Colon (tissue), 2 donors: ENCODE measurements at regions not wholly inside any gene's neighbourhood (a gene's known extent, or its start where the extent isn't known, plus 50 kb on each side); places are given as distances from the start of the nearest gene placed in this dataset.
"Not testable (repeated sequence)": the region's sequence is repeated elsewhere in the genome, so short reads cannot be mapped to it uniquely, and the experiment has no call there.

Experiments
- FAIRE-seq: peaks from 2 replicates; lab custom pipeline; 2012; peaks lifted over from hg19 to GRCh38; lab: Jason Lieb, UNC
- donor health status: control.
- donor health status: control.

DNA sequence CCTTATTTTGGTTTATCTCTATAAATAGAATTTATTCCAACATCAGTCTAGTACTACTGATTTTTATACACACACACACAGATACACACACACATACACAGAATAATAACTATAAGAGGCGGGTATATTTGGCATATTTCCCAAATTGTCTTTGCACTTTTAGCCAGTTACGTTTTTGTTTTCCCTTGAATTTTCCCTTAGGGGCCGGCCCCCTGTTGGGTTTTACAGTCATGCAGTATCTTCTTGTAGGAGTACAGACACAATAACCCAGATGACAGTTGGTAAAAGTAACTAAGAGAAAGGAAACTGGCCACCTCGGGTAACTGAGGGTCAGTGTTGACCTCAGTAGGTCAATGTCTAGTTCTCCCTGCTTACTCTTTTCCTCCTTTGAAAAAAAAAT is 50.9 kb downstream of the DISP1 start:
- FAIRE-seq, result no peak

GRCh38 chr1:222867316-222867715 is 52.5 kb downstream of the DISP1 start:
- no peak for FAIRE-seq

DNA sequence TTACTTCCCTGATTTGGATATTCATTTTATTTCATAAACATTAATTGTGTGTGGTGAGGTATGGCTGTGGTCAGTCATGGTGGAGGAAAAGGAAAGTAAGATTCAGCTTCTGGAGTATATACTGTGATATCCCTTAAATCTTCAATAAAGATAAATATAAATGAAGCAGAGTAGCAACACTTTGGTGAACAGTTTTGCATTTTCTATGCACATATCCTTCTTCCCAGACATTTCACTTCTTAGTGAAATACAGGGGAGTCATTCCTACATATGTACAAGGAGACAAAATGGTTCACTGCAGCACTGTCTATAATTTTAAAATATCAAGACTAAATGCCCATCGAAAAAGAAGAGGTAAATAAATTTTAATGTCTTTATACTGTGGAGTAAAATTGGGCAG is 61.3 kb downstream of the DISP1 start:
- FAIRE-seq, result no peak

GRCh38 chr1:222877854-222878253 is 63.0 kb downstream of the DISP1 start:
- FAIRE-seq, result no peak

- no peak for FAIRE-seq
These were observed 65.7 kb downstream of the DISP1 start for GRCh38 chr1:222880587-222880986.

- FAIRE-seq, result no peak
These were observed 71.5 kb downstream of the DISP1 start for GRCh38 chr1:222886194-222886854.

- FAIRE-seq, result no peak
These were observed 72.1 kb downstream of the DISP1 start for GRCh38 chr1:222886878-222887351.

DNA sequence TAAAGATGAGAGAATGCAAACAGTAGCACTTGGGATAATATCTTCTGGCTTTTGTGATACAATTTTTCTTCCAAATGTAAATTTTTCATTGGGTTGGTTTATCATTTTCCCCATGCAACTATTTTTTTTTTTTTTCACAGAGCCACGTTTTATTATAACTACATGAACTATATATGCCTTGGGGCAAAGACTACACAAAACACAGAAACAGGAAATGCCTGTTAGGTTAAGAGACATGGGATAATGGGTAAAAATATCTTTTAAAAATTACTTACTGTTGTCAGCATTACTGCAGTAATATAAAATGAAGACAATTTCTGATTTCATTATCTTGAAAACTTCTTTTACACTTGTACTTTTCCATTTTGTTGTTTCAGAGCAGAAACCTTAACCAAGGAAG is 74.6 kb downstream of the DISP1 start:
- no peak for FAIRE-seq

DNA sequence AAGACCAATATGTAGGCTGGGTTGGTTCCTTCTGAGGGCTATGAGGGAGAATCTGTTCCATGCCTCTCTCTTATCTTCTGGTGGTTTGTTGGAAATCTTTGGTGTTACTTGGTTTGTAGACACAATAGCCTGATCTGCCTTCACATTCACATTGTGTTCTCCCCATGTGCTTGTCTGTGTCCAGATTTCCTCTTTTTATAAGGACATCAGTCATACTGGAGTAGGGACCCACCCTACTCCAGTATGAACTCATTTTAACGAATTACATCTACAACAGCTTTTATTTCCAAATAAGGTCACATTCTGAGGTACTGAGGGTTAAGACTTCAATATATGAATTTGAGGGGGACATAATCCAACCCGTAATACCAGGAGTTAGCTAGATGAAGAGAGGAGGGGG is 75.9 kb downstream of the DISP1 start:
- no peak for FAIRE-seq

- FAIRE-seq, result no peak
These were observed 76.7 kb downstream of the DISP1 start for GRCh38 chr1:222891578-222891977.

DNA sequence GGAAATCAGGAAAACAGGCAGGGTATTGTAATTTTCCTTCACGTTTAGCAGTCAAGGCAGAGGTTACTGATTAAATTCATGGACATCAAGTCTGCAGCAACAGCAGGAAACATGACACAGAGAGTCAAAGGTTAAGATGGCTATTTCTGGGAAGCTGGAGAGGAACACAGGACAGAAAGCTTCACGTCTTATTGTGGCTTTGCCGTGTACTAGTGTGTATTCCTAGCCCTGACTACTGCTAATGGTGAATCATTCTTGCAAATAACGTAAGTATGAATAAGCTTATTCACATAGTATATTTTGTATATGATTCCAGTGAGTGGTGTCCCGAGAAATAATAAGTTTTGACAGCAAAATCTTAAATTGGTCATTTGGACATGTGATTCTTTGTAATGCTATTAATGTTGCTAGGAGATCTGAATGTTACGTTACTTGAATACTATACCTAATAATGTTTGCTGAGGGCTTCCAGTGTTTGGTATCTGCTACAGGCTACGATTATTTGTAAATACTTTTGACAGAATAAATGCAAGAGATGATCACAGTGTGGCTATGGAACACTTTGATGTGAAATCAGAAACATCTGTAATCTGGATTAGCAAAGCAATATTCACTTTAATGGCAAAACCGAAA is 77.4 kb downstream of the DISP1 start:
- no peak for FAIRE-seq

DNA sequence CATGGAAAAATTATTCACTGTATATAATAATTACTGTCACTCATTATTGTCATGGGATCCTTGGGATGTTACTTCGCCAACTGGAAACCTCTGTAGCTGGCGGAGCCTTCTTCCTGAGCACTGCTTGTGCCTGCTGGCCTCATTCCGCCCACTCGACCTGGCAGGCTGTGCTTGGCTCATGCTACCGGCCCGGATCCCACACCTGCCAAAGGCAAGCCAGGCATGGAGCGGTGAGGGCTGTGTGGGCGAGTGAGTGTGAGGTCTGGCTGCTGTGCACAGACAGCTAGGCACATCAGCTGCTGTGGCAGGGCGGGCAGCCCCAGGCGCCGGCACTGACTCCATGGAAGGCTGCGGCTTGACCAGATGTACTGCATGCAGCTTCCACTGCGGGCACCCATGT is 78.4 kb downstream of the DISP1 start:
- no peak for FAIRE-seq

- FAIRE-seq, result no peak
These were observed 79.5 kb downstream of the DISP1 start for GRCh38 chr1:222894331-222894730.

GRCh38 chr1:222896630-222897526 is 82.0 kb downstream of the DISP1 start:
- FAIRE-seq, result no peak

DNA sequence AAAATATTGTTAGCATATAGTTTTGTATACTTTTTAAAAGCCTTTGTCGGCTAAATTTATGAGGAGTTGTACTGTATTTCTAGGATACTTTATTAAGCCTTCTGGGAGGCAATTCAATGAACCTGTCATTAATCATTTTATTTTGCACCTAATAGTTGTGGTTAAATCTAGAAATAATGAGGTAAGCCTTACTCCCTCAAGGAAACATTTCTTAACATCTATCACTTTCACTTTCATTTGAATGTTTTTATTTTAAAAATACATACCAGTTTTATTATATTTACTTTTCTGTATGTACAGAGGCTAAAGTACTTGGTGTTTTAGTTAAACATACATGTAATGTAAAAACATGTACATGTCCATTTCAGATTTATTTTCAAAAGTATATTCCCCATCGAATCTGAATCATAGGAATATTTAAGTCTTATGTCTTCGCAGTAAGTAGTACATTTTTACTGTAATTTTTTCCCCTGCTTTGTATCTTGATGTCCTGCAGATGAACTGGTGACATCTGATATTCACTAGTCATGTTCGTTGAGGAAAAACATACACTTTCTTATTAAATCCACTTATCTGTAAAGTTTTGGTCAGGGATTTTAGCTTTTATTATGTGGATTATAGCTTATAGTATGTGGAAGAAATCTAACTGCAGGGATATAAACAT is 82.8 kb downstream of the DISP1 start:
- peak; percentile 83 for FAIRE-seq

DNA sequence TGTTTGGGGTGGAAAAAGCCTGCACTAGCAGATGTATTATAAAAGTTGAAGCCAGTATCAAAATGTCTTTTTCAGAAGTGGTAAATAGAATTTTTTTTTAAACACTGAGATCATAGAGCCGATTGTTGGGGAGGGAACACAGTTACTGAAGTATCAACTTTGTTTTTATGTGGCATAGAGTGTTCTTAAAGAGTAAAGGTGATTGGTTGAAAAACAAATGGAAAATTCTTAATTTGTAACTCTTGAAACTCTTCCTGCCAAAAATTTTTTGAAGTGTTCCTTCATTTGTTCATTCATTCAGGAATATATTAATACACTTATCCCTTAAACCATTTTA is 83.3 kb downstream of the DISP1 start:
- no peak for FAIRE-seq

GRCh38 chr1:222899471-222899870 is 84.6 kb downstream of the DISP1 start:
- FAIRE-seq, result no peak

- no peak for FAIRE-seq
These were observed 89.6 kb downstream of the DISP1 start for GRCh38 chr1:222904451-222904850.

DNA sequence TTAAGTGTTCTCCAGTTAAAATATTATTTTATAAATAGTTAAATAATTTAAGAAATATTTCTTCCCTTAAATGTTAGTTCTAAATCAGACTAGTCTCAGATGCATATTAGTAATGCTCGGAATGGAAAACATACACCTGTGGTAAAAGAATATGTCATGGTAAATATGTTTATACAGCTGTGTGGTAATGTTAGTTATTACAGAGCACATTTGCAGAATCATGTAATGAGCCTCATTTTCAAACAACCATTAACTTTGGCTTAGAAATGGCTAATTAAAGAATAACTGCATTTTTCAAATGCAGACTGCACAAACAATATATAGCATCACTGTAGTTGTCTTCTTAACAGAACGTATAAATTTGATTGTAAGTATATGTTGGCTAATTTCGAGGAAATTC is 90.3 kb downstream of the DISP1 start:
- FAIRE-seq, result no peak

GRCh38 chr1:222906271-222906739 is 91.5 kb downstream of the DISP1 start:
- not testable (repeated sequence) for FAIRE-seq

- no peak for FAIRE-seq
These were observed 94.7 kb downstream of the DISP1 start for GRCh38 chr1:222909586-222909985.

DNA sequence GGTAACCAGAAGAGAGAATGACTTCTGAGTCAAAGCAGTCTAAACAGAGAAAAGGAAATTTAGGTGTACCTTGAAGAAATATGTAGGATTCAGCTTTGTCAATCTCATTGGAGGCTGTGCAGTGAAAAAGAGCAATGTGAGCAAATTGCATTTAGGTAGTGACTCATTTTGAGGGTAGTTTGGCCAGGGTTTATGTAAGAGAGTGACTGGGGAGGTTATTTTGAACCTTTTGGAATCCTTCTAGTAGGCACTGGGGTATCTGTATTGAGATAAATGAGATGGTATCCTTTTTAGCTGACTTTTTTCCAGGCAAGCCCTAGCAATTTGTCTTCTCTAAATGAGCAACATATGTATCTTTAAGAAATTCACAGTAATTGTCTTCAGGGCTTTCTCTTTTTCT is 95.9 kb downstream of the DISP1 start:
- no peak for FAIRE-seq

DNA sequence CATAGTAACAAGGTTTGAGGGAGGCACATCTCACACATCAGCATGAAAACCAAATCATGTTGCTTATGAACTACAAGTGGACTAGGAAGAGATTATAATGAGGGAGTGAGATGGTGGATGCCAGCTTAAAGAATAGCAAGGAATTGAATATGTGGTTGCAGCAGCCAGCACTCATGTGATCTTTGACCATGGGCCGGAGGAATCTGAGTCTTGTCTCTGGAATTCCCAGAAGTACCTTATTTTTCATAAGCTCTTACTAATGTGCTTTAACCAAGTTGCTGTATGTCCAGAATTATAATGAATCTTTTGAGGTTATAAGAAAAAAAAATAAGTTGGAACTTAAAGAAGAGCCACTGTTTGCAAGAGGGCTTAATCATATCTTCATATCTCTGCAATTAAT is 97.0 kb downstream of the DISP1 start:
- no peak for FAIRE-seq
